ENCODE measurements at regions not wholly inside any gene's neighbourhood (a gene's known extent, or its start where the extent isn't known, plus 50 kb on each side); places are given as distances from the start of the nearest gene placed in this dataset.
A peak's percentile ranks its signal among the peaks of the same experiment; 100 is the strongest.
"Not testable (repeated sequence)": the region's sequence is repeated elsewhere in the genome, so short reads cannot be mapped to it uniquely, and the experiment has no call there.

DNA sequence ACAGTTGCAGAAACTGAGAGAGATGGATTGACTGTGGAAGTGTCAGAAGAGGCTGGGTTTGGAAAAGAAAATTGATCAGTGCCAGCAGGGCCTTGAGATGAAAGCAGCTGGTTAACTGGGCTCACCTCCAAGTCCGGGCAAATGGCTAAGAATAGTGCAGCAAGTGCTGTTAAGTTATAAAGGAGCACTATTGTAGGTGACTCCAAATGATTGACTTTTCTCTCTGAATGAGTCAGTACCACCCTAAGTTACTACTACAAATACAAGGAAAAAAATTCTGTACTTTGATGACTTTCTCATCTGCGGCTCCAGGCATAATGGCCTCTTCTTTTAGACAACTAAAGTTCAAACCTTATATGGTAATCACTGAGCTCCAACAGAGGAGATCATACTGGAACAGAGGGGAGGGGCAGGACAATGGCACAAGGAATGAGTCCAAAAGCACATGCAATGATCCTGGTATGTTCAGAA, 733.4 kb upstream of the INTU start:
- DNase-seq, result peak; percentile 67 to 83

DNA sequence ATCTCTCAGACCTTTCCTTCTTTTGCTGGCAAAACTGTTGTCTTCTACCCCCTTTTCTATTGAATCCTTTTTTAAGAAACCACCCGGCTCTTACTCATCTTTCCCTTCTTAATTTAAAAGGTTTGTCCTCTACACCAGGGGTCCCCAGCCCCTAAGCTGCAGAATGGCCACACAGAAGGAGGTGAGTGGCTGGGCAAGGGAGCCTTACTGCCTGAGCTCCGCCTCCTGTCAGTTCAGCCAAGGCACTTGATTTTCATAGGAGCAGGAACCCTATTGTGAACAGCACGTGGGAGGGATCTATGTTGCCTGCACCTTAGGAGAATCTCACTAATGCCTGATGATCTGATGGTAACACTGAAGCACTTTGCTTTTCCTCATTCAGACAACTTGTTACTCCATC, 726.3 kb upstream of the INTU start:
- DNase-seq, result no peak

DNA sequence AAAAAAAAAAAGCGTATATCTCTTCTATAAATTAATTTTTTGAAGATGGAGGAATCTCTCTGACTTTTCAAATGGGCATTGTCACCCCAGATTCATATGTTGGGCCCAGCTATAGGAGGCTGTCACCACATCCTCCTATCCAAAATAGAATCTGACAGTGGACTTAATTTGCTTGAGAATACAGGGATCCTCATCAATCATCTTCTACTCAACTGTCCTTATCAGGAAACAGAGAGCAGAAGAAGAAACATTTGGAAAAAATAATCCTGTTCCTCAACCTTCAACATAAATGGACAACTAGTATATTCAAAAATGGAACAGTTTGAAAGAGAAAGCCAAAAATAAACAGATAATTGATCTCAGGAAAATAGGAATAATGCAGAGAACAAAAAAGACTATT, 725.4 kb upstream of the INTU start:
- no peak for DNase-seq

GRCh38 chr4:126916049-126916625, 716.6 kb upstream of the INTU start:
- DNase-seq, result peak; percentile 30 to 35

GRCh38 chr4:126916626-126917140, 716.1 kb upstream of the INTU start:
- DNase-seq, result peak; percentile 35 to 55

GRCh38 chr4:126922328-126922938, 710.3 kb upstream of the INTU start:
- DNase-seq, result not testable (repeated sequence)

DNA sequence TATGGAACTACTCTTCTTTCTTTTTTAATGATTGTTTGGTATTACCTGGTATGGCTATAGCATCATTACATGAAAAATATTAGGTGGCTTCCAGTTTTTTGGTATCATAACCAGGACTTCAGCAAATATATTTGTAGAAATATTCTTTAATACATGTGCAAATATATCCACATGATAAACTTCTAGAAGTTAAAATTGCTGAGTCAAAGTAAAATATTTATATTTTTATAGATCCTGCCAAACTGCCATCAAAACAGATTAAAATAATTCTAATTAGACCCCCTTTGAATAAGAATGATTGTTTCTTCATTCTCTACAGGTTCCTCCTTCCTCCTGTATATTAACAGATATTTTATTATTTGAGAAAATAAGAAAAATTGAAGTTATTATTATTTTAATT, 708.5 kb upstream of the INTU start:
- no peak for DNase-seq

- DNase-seq, result not testable (repeated sequence)
Measured at GRCh38 chr4:126930059-126930458, 702.7 kb upstream of the INTU start.

GRCh38 chr4:126935801-126936200, 697.0 kb upstream of the INTU start:
- DNase-seq, result peak in 1 of 2 experiments; percentile 23

- no peak for DNase-seq
Measured at GRCh38 chr4:126937342-126937741, 695.4 kb upstream of the INTU start.

DNA sequence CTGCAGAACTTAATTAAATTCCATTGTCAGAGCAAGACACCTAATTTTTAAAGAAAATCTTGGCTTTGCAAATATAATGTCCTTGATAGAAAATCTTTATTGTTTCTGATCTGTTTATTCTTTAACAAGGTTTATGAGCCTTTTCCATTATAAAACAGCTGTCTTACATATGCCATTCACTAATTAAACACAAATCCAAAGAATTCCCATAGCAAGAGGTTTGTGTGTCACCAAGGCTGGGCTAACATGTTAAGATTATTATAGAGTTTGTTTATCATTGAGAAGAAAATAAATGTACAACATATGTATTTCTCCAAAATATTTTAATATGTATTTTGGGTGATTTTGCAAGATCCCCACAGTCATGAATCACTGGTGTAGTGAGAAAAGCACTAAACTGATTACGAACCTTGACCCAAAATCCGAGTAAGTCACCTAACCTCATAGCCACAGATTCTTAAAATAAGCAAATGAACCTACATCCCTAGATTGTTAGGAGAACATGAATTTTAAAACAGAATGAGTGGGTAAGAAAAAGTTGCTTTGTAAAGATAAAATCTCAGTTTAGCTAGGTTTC, 694.8 kb upstream of the INTU start:
- no peak for DNase-seq

DNA sequence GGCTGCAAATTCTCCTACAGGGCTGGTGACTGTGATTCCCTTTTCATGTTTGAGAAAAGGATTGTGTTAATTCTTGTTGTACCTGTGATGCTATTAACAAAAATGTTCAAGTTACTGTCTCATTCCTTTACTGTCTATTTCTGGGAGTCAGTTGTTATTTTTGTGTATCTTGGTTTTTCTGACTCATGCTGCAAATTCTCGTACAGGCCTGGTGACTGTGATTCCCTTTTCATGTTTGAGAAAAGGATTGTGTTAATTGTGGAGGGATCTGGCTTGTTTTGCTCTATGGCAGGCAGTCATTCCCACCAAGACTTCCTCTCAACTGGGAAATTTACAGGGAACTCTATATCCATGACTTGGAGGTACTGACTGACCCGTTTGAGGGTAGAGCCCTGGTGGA, 693.4 kb upstream of the INTU start:
- no peak for DNase-seq

- no peak for DNase-seq
Measured at GRCh38 chr4:126947536-126947935, 685.2 kb upstream of the INTU start.

DNA sequence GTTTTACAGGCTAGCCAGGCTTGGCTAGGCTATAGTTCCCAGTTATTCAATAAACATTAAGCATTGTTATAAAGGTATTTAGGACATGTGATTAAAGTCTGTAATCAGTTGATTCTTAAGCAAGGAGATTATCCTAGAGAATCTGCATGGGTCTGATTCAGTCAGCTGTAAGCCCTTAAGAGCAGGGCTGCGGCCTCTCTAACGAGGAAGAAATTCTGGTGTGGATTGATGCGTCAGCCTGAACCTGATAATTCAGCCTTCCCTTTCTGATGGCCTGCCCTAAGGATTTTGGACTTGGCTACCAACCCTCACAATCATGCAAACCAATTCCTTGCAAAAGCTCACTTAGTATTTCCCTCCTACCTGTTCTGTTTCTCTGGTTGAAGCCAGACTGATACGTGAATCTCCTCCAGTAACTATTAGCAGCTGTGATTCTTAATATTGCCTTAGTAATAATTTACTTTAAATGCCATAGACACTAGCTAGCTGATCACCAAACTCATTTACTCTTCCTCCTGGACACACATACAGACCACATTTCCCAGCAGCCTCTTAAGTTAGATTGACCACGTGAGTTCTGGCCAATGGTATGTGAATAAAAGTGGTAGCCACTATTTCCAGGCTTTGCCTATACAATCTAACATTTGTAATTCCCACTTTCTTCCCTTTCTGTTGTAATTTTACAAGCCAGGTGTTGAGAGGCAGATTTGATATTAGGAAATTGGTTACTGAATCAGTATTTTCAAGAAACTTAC, 678.0 kb upstream of the INTU start:
- no peak for DNase-seq

DNA sequence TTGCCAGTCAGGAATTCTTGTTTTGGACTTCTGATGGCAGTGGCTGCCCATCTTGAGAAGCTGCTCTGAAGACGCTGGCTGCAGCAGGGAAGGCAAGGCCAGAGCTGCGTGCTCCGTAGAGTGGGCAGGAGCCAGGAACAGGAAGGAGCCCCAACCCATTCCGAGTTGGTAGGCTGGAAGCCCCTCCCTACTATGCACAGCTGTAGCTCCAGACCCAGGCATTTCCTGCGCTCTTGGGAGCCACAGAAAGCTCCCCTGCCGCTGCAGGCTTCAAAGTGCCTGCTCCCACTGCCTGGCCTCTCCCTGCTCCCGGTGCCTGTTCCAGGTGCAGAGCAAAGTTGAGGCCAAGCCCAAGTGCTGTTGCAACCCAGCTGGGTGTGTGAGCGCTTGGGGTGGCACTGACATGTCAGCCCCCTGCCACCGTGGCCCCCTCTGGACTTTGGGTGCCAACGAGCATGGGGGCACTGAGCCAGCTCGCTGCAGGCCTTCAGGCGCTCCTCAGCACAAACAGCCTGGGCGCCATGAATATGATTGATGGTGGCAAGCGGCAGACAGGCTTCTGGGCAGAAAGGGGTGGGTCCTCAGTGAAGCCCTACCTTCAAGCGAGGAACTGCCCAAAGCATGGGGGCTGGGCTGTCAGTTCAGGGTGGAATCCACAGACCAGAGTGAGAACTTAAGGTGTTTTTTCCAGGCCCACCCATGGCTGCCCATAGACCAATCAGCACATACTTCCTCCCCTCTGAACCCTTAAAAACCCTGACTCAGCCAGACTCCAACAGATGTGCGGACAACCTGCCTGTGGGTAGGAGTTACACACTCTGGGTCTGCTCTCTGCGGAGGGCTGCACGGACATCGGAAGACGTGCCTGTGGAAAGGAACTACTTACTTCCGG, 677.2 kb upstream of the INTU start:
- DNase-seq, result no peak

DNA sequence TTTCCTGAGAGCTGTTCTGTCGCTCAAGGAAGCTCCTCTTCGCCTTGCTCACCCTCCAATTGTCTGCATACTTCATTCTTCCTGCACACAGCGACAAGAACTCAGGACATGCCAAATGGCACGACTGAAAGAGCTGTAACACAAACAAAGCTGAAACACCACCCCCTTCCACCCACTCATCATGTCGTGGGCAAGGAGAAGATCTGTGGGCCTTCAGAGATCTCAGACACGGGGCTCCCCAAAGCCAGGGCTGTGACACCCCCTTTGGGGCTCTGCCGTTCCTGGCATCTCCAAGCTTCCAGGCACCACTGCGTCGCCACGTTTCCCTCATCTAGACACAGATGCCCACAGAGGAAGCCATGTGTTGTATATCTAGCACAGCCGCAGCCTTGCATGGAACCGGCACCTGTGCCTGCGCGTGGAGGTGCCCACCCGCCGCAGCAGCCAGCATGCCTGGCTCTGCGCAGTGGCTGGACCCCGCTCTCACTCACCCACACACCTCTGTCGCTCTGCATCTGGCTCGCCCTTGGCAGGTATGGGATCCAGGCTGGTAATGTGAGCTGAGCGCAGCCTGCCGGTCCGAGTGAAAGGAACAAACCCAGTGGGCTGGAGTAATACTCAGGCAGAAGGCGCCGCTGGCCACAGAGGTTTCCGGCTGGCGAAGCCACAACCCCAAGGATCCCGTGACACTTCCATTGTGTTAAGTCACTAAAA, 676.4 kb upstream of the INTU start:
- DNase-seq, result no peak

DNA sequence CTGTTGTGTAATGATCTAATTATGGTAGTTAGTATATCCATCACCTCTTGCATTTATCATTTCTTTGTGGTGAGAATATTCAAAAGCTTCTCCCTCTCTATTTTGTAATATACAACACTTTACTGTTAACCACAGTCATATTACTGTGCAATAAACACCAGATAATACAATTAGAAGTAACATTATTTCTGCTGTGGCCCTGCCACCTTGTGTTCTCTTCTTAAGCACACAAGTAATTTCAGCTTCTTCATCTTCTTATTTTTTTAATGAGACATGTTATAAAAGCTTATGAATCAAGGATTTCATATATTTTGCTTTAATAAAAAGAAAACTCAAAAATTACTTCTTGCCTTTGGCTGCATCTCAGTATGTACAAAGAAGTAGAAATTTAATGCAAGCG, 675.2 kb upstream of the INTU start:
- DNase-seq, result peak in 1 of 2 experiments; percentile 10

- DNase-seq, result no peak
Measured at GRCh38 chr4:126957987-126958386, 674.8 kb upstream of the INTU start.

DNA sequence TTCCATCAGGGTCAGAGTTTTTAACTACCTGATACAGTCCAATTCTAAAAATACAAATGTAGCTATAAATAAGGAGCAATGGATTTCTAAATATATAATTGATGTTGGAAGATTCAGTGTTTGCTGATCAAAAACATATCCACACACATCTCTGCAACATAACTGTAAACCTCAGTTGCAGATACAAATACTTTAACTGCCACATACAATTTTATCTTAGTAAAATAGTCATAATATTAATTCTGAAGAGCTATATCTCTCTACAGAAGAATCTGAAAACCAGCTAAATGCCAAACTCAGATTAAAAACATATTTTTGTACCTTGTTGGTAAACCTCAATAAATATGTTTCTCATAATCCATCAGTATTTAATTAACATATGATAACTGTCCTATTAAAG, 674.3 kb upstream of the INTU start:
- DNase-seq, result no peak

DNA sequence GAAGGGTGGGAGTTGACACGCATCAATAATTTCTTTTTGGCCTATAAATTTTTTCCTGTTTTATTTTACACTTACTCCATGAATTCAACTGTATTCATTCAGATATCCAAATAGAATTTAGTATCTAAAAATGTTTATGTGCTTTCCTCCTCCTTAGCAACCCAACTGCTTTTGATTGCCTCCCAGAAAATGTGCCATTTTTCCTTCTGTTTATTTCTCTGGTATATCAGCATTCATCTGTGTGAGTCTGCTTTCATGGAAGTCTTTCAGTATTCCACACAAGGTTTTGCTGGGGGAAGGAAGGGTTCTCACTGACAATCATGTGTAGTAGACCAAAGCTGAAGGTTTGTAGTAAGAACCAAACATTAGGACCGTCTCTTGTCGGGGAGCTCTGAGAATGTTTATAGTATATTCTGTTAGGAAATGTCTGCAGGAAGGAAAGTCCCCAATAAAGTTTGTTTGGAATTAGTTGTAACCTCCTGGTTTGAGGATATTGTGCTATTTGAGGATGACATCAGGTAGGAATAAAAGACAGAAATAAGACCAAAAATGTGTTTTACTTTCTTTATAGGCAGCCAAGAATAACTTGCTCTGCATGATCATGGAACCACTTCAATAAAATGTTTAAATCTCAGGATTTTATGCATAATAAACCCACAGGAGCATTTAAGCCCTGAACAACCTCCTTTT, 673.6 kb upstream of the INTU start:
- no peak for DNase-seq

- DNase-seq, result no peak
Measured at GRCh38 chr4:126960760-126961159, 672.0 kb upstream of the INTU start.

Measured in NCI-H446 (cell line).